ENCODE measurements at regions not wholly inside any gene's neighbourhood (a gene's known extent, or its start where the extent isn't known, plus 50 kb on each side); places are given as distances from the start of the nearest gene placed in this dataset.
A peak's percentile ranks its signal among the peaks of the same experiment; 100 is the strongest.

- Histone ChIP-seq H3K4me3 (ENCODE audit: low read length) (no peak overlapping the region), H3K79me2 (replicated peaks; ENCODE audit: insufficient read depth, low read length) (no peaks in the 10 kb centered on the region), H3K9ac (ENCODE audit: low read length) (no peak overlapping the region), H3K36me3 (ENCODE audit: insufficient read depth, low read length) (no peaks in the 10 kb centered on the region), H3K27ac (ENCODE audit: low read length) (peak overlapping the region; percentile 33), H4K20me1 (ENCODE audit: insufficient read depth) (no peaks in the 10 kb centered on the region), H3K4me2 (ENCODE audit: low read length) (no peak overlapping the region), H3F3A (ENCODE audit: insufficient read depth, low read length, poor library complexity, severe bottlenecking) (no peaks in the 10 kb centered on the region), H2AFZ (ENCODE audit: low read depth, low read length) (no peak overlapping the region), H3K9me3 (ENCODE audit: low read length) (no peaks in the 10 kb centered on the region), H3K27me3 (ENCODE audit: insufficient read depth, low read depth, low read length) (no peaks in the 10 kb centered on the region), H3K9me2 (ENCODE audit: insufficient read depth, low read length) (no peaks in the 10 kb centered on the region)
- TF ChIP-seq CTCF (IDR thresholded peaks at IDR 0.05; ENCODE audit: poor library complexity, severe bottlenecking) = no peak
- no peak for TF ChIP-seq RAD21 (conservative IDR thresholded peaks at IDR 0.05)
- TF ChIP-seq EP300 (conservative IDR thresholded peaks at IDR 0.05; ENCODE audit: poor library complexity, severe bottlenecking) = no peak
- TF ChIP-seq POLR2AphosphoS5 (IDR thresholded peaks at IDR 0.05) = no peak
- TF ChIP-seq SMC3 (conservative IDR thresholded peaks at IDR 0.05; ENCODE audit: poor library complexity) = no peak
- TF ChIP-seq MXI1 (conservative IDR thresholded peaks at IDR 0.05; ENCODE audit: poor library complexity, severe bottlenecking) = no peak
Observed at GRCh38 chr17:73890831-73891405, 246.7 kb upstream of the SDK2 start.

GRCh38 chr17:73895157-73895556, 250.9 kb upstream of the SDK2 start:
- no peak overlapping the region for H3K27ac ChIP-seq (ENCODE audit: low read length)
- no peaks in the 10 kb centered on the region for H3K9me2 ChIP-seq (ENCODE audit: insufficient read depth, low read length)
- no peaks in the 10 kb centered on the region for H3F3A ChIP-seq (ENCODE audit: insufficient read depth, low read length, poor library complexity, severe bottlenecking)
- TF ChIP-seq POLR2AphosphoS5 (IDR thresholded peaks at IDR 0.05) (no peak), EZH2 (IDR thresholded peaks at IDR 0.05; ENCODE audit: borderline replicate concordance, insufficient read depth, low read length, poor library complexity, severe bottlenecking) (no peak), EP300 (conservative IDR thresholded peaks at IDR 0.05; ENCODE audit: poor library complexity, severe bottlenecking) (no peak), SMC3 (conservative IDR thresholded peaks at IDR 0.05; ENCODE audit: poor library complexity) (no peak), MXI1 (conservative IDR thresholded peaks at IDR 0.05; ENCODE audit: poor library complexity, severe bottlenecking) (no peak), REST (IDR thresholded peaks at IDR 0.05; ENCODE audit: borderline replicate concordance) (no peak), RAD21 (conservative IDR thresholded peaks at IDR 0.05) (no peak), TAF1 (IDR thresholded peaks at IDR 0.05; ENCODE audit: low read depth) (no peak), CTCF (IDR thresholded peaks at IDR 0.05; ENCODE audit: poor library complexity, severe bottlenecking) (no peak)
- no peak overlapping the region for H3K4me2 ChIP-seq (ENCODE audit: low read length)
- no peaks in the 10 kb centered on the region for H3K9me3 ChIP-seq (ENCODE audit: low read length)
- no peaks in the 10 kb centered on the region for H3K27me3 ChIP-seq (ENCODE audit: insufficient read depth, low read depth, low read length)
- no peak overlapping the region for H3K4me3 ChIP-seq (ENCODE audit: low read length)
- H3K36me3 ChIP-seq (ENCODE audit: insufficient read depth, low read length) = no peaks in the 10 kb centered on the region
- no peak overlapping the region for H2AFZ ChIP-seq (ENCODE audit: low read depth, low read length)
- no peaks in the 10 kb centered on the region for H3K79me2 ChIP-seq (replicated peaks; ENCODE audit: insufficient read depth, low read length)
- H3K9ac ChIP-seq (ENCODE audit: low read length) = no peak overlapping the region
- H4K20me1 ChIP-seq (ENCODE audit: insufficient read depth) = no peaks in the 10 kb centered on the region

Measured in neural cell (in vitro differentiated cells).